ENCODE measurements at regions not wholly inside any gene's neighbourhood (a gene's known extent, or its start where the extent isn't known, plus 50 kb on each side); places are given as distances from the start of the nearest gene placed in this dataset.

- Histone ChIP-seq H3K4me1 (ENCODE audit: control insufficient read depth in 2 of 2, insufficient read depth in 2 of 2, low read length in 2 of 2) (no peaks in the 10 kb centered on the region), H4K20me1 (ENCODE audit: control insufficient read depth, insufficient read depth, low read length, poor library complexity, severe bottlenecking) (no peaks in the 10 kb centered on the region), H2AFZ (ENCODE audit: insufficient read depth, low read depth, low read length, poor library complexity, severe bottlenecking) (no peak overlapping the region), H3K9ac (ENCODE audit: low read length) (no peak overlapping the region), H3K9me3 (ENCODE audit: control extremely low read depth in 1 of 3, control insufficient read depth in 2 of 3, insufficient read depth in 1 of 3, low read length in 2 of 3) (no peaks in the 10 kb centered on the region), H3K27me3 (replicated peaks in 1 of 4; ENCODE audit: control extremely low read depth in 1 of 4, control insufficient read depth in 3 of 4, insufficient read depth in 4 of 4, low read length in 3 of 4) (no peaks in the 10 kb centered on the region), H3K36me3 (replicated peaks in 1 of 2; ENCODE audit: control extremely low read depth in 1 of 2, control insufficient read depth in 1 of 2, extremely low read depth in 1 of 2, insufficient read depth in 2 of 2, low read length in 1 of 2) (no peaks in the 10 kb centered on the region), H3K4me3 (ENCODE audit: control extremely low read depth in 1 of 5, extremely low read depth in 1 of 5, insufficient read depth in 1 of 5, low read depth in 2 of 5, low read length in 4 of 5) (no peak overlapping the region), H3K27ac (ENCODE audit: low read length in 2 of 2) (no peak overlapping the region), H3K79me2 (ENCODE audit: control insufficient read depth, insufficient read depth, low read length) (no peaks in the 10 kb centered on the region), H3K4me2 (replicated peaks; ENCODE audit: low read depth, low read length, poor library complexity, severe bottlenecking) (no peak overlapping the region)
- no peaks in the 10 kb centered on the region for H3K9me3 Mint-ChIP-seq (ENCODE audit: insufficient read depth)
- ChIA-PET POLR2A (no interaction called here), CTCF (interaction anchor here (0.9 to 1.0 kb wide), 2 partner anchors 178 to 492 kb away, joined by 3 read pairs; no protein-coding TSS in a partner anchor)
- ATAC-seq (ENCODE audit: low read depth) = no peak
- H3K27me3 Mint-ChIP-seq = no peaks in the 10 kb centered on the region
- peaks cover 6% of the 10 kb centered on the region for H3K4me1 Mint-ChIP-seq
- 100% methylated on average over 1 of the region's 3 CpGs for WGBS (ENCODE audit: insufficient coverage)
- H3K4me3 Mint-ChIP-seq = no peak overlapping the region
- no peak overlapping the region for H3K27ac Mint-ChIP-seq
- no peak for DNase-seq
- TF ChIP-seq EZH2 (IDR thresholded peaks at IDR 0.05; ENCODE audit: borderline replicate concordance, insufficient read depth, low read depth, low read length, poor library complexity, severe bottlenecking) (no peak), CTCF (IDR thresholded peaks at IDR 0.05) (no peak)
- intact Hi-C loops (cut with micrococcal nuclease) = loop anchor here (10.0 kb wide), 2 partner anchors 1013 to 1423 kb away; no protein-coding TSS in a partner anchor
These were observed 219.6 kb downstream of the MRPL39 start for GRCh38 chr21:25387665-25388064.

GRCh38 chr21:25385911-25386474 is 221.3 kb downstream of the MRPL39 start:
- no peaks in the 10 kb centered on the region for H3K9me3 Mint-ChIP-seq (ENCODE audit: insufficient read depth)
- H3K4me3 Mint-ChIP-seq = no peak overlapping the region
- H2AFZ ChIP-seq (ENCODE audit: insufficient read depth, low read depth, low read length, poor library complexity, severe bottlenecking) = no peak overlapping the region
- H3K4me1 Mint-ChIP-seq = peaks cover 6% of the 10 kb centered on the region
- no peak overlapping the region for H3K4me3 ChIP-seq (ENCODE audit: control extremely low read depth in 1 of 5, extremely low read depth in 1 of 5, insufficient read depth in 1 of 5, low read depth in 2 of 5, low read length in 4 of 5)
- no peaks in the 10 kb centered on the region for H4K20me1 ChIP-seq (ENCODE audit: control insufficient read depth, insufficient read depth, low read length, poor library complexity, severe bottlenecking)
- 43% methylated on average over 3 of the region's 8 CpGs for WGBS (ENCODE audit: insufficient coverage)
- ATAC-seq (ENCODE audit: low read depth) (peak; percentile 43), DNase-seq (peak; percentile 69)
- no peaks in the 10 kb centered on the region for H3K27me3 ChIP-seq (replicated peaks in 1 of 4; ENCODE audit: control extremely low read depth in 1 of 4, control insufficient read depth in 3 of 4, insufficient read depth in 4 of 4, low read length in 3 of 4)
- no peak overlapping the region for H3K27ac Mint-ChIP-seq
- no peaks in the 10 kb centered on the region for H3K36me3 ChIP-seq (replicated peaks in 1 of 2; ENCODE audit: control extremely low read depth in 1 of 2, control insufficient read depth in 1 of 2, extremely low read depth in 1 of 2, insufficient read depth in 2 of 2, low read length in 1 of 2)
- H3K27me3 Mint-ChIP-seq = no peaks in the 10 kb centered on the region
- ChIA-PET CTCF (interaction anchor here (0.6 to 4.8 kb wide), 20 partner anchors 9 to 1532 kb away, joined by 3 to 38 read pairs (median 4); no protein-coding TSS in a partner anchor), POLR2A (no interaction called here)
- TF ChIP-seq CTCF (IDR thresholded peaks at IDR 0.05) (peak; percentile 99), EZH2 (IDR thresholded peaks at IDR 0.05; ENCODE audit: borderline replicate concordance, insufficient read depth, low read depth, low read length, poor library complexity, severe bottlenecking) (no peak)
- no peak overlapping the region for H3K4me2 ChIP-seq (replicated peaks; ENCODE audit: low read depth, low read length, poor library complexity, severe bottlenecking)
- H3K9me3 ChIP-seq (ENCODE audit: control extremely low read depth in 1 of 3, control insufficient read depth in 2 of 3, insufficient read depth in 1 of 3, low read length in 2 of 3) = no peaks in the 10 kb centered on the region
- H3K27ac ChIP-seq (ENCODE audit: low read length in 2 of 2) = no peak overlapping the region
- H3K79me2 ChIP-seq (ENCODE audit: control insufficient read depth, insufficient read depth, low read length) = no peaks in the 10 kb centered on the region
- H3K4me1 ChIP-seq (ENCODE audit: control insufficient read depth in 2 of 2, insufficient read depth in 2 of 2, low read length in 2 of 2) = no peaks in the 10 kb centered on the region
- H3K9ac ChIP-seq (ENCODE audit: low read length) = no peak overlapping the region
- intact Hi-C loops (cut with micrococcal nuclease) = loop anchor here (1.0 to 10.0 kb wide), 4 partner anchors 181 to 1532 kb away; no protein-coding TSS in a partner anchor

Data from B cell (primary cell).